ENCODE measurements at regions not wholly inside any gene's neighbourhood (a gene's known extent, or its start where the extent isn't known, plus 50 kb on each side); places are given as distances from the start of the nearest gene placed in this dataset.

DNA sequence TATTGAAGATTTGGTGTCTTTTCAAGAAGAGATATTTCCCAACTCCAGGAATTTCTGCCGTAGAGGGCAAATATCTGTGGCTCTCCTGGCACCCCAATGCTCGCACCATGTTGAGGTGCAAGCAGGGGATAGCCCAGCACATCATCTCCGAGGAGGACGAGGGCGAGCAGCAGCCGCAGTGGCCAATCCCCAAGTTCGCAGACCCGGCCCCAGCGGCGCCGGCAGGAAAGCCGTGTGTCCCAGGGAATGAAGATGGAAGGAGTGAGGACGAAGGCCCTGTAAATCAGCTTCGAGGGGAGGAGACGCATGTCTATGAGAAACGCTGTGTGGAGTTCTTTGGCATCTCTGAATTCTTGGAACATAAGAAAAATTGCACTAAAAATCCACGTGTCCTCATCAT lies 213.4 kb upstream of the UBE2E2 start:
- ATAC-seq (no peak), DNase-seq (no peak)
- Histone ChIP-seq H3K27me3 (ENCODE audit: low read depth) (no peaks in the 10 kb centered on the region), H3K9me3 (no peaks in the 10 kb centered on the region), H3K4me3 (no peak overlapping the region), H3K36me3 (no peaks in the 10 kb centered on the region), H3K27ac (no peak overlapping the region), H3K4me1 (no peaks in the 10 kb centered on the region)
- intact Hi-C loops (cut with DNase I) = no loop called here
- no peak for TF ChIP-seq CTCF (IDR thresholded peaks at IDR 0.05)

GRCh38 chr3:22990291-22991200 lies 212.6 kb upstream of the UBE2E2 start:
- H3K27ac ChIP-seq = no peak overlapping the region
- no peaks in the 10 kb centered on the region for H3K4me1 ChIP-seq
- H3K4me3 ChIP-seq = no peak overlapping the region
- no peak for TF ChIP-seq CTCF (IDR thresholded peaks at IDR 0.05)
- H3K36me3 ChIP-seq = no peaks in the 10 kb centered on the region
- no peaks in the 10 kb centered on the region for H3K9me3 ChIP-seq
- H3K27me3 ChIP-seq (ENCODE audit: low read depth) = no peaks in the 10 kb centered on the region
- peak in 1 of 2 donors; percentile 11 for ATAC-seq
- intact Hi-C loops (cut with DNase I) = no loop called here
- no peak for DNase-seq

DNA sequence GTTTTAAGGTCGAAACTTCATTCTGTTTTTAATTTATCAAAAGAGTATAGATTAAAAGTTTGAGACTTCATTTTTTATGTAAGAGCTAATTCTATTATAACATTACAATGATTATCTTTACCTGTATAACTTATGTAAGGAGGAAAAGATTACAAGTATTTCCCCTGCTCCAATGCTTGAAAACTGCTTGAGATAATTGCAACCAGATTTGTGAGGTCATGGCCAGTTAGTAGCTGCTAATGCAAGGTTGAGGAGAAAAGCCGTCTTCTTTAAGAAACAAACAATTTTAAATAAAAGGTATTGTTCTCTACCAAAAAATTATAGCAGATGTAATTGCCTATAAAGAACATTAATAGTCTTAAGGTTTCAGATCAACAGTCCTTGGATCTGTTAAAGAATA lies 208.3 kb upstream of the UBE2E2 start:
- intact Hi-C loops (cut with DNase I) = no loop called here
- Histone ChIP-seq H3K27ac (no peak overlapping the region), H3K36me3 (no peaks in the 10 kb centered on the region), H3K9me3 (no peaks in the 10 kb centered on the region), H3K27me3 (ENCODE audit: low read depth) (no peaks in the 10 kb centered on the region), H3K4me1 (no peaks in the 10 kb centered on the region), H3K4me3 (no peak overlapping the region)
- ATAC-seq (no peak), DNase-seq (no peak)
- TF ChIP-seq CTCF (IDR thresholded peaks at IDR 0.05) = no peak

GRCh38 chr3:22996920-22997571 lies 206.1 kb upstream of the UBE2E2 start:
- no peak for DNase-seq
- Histone ChIP-seq H3K4me1 (no peaks in the 10 kb centered on the region), H3K36me3 (no peaks in the 10 kb centered on the region), H3K27me3 (ENCODE audit: low read depth) (no peaks in the 10 kb centered on the region), H3K9me3 (no peaks in the 10 kb centered on the region), H3K27ac (no peak overlapping the region), H3K4me3 (no peak overlapping the region)
- ATAC-seq = no peak
- intact Hi-C loops (cut with DNase I) = no loop called here
- TF ChIP-seq CTCF (IDR thresholded peaks at IDR 0.05) = no peak

DNA sequence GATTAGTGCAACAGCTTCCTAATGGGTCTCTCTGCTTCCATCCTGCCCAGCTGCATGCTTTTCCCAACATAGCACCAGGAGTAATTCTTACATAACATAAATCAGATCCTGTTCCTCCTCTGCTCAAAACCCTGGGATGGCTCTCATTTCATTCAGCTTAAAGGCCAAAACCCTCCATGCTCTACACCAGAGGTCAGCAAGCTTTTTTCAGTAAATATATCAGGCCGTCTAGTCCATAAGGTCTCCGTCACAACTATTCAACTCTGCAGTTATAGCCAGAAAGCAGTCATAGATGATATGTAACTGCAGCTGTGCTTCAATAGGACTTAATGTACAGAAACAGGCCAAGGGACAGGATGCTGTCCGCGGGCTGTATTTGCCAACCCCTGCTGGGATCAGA lies 202.8 kb upstream of the UBE2E2 start:
- Histone ChIP-seq H3K36me3 (no peaks in the 10 kb centered on the region), H3K4me3 (no peak overlapping the region), H3K27me3 (ENCODE audit: low read depth) (no peaks in the 10 kb centered on the region), H3K27ac (no peak overlapping the region), H3K4me1 (peaks cover 9% of the 10 kb centered on the region), H3K9me3 (no peaks in the 10 kb centered on the region)
- ATAC-seq (no peak), DNase-seq (no peak)
- no peak for TF ChIP-seq CTCF (IDR thresholded peaks at IDR 0.05)
- intact Hi-C loops (cut with DNase I) = no loop called here
